Stomach (tissue), 8 donors: ENCODE measurements at regions not wholly inside any gene's neighbourhood (a gene's known extent, or its start where the extent isn't known, plus 50 kb on each side); places are given as distances from the start of the nearest gene placed in this dataset.

Experiments used
- DNase-seq, 2 donors: peaks; one replicate each; pipeline versions ENCODE4 v3.0.0 to v3.0.0-alpha.2; 2013 to 2019
- H3K27ac ChIP-seq, 5 donors: fragments of 200-600 bp in 4 of 5; sonication (generic) in 4 of 5; one replicate each; pipeline ENCODE4 v1.5.1; 2013 to 2019; ENCODE audit warnings: mild to moderate bottlenecking in 1 of 5, moderate library complexity in 1 of 5
- H3K27me3 ChIP-seq, 3 donors: fragments of 200-600 bp; sonication (generic); one replicate each; pipeline ENCODE4 v1.5.1; 2017 to 2019; ENCODE audit warnings: mixed run types in 1 of 3
- H3K36me3 ChIP-seq, 4 donors: fragments of 200-600 bp; sonication (generic); 1 replicate in 3 of 4; 2 replicates in 1 of 4; pipeline ENCODE4 v1.5.1; 2016 to 2019
- H3K4me1 ChIP-seq, 4 donors: fragments of 200-600 bp; sonication (generic); one replicate each; pipeline ENCODE4 v1.5.1; 2016 to 2019
- H3K4me3 ChIP-seq, 4 donors: fragments of 200-600 bp; sonication (generic) in 3 of 4; one replicate each; pipeline ENCODE4 v1.5.1; 2016 to 2019; ENCODE audit warnings: mild to moderate bottlenecking in 1 of 4
- H3K9me3 ChIP-seq, 4 donors: fragments of 200-600 bp; sonication (generic); one replicate each; pipeline ENCODE4 v1.5.1; 2016 to 2019
- EP300 ChIP-seq: sonication (generic); formaldehyde crosslinking; IDR thresholded peaks from one replicate; pipeline ENCODE4 v1.6.1; 2017; ENCODE audit warnings: antibody characterized with exemption
- POLR2A ChIP-seq, 4 donors: fragments of 450-650 bp; IDR thresholded peaks; one replicate each; pipeline ENCODE4 v1.6.1; 2016; ENCODE audit warnings: antibody characterized with exemption in 4 of 4, control low read depth in 2 of 4, mild to moderate bottlenecking in 1 of 4, moderate library complexity in 1 of 4
- POLR2AphosphoS5 ChIP-seq, 3 donors: sonication (generic); formaldehyde crosslinking; IDR thresholded peaks; one replicate each; pipeline ENCODE4 v1.6.1; 2016; ENCODE audit warnings: antibody characterized with exemption in 3 of 3
- WGBS, 5 donors: extraction: QIAGEN DNeasy Blood & Tissue Kit in 3 of 5; methylation state at CpG; one replicate each; pipeline versions ENCODE4 v1.1.5 to v1.1.7; 2013 to 2018; 5-methylcytosine and 5-hydroxymethylcytosine counted together
- intact Hi-C: fragments of 100-400 bp; cut with DNase I; formaldehyde crosslinking; loops from one replicate; pipeline ENCODE4 v1.15.1; 2023; ENCODE audit warnings: low total_unique reads
- TF ChIP-seq, protein P1 (sequence below), 7 experiments: fragments of 450-650 bp in 4 of 7; fragments of 200-600 bp in 3 of 7; sonication (generic) in 3 of 7; IDR thresholded peaks; one replicate each; pipeline ENCODE4 v1.5.1; 2016 to 2019; ENCODE audit warnings: antibody characterized with exemption in 7 of 7, control low read depth in 2 of 7, mild to moderate bottlenecking in 1 of 7
- donor health status: healthy with polysubstance abuse.
- donor health status: Bipolar disorder and iron deficiency.
- donor health status: healthy.

DNA sequence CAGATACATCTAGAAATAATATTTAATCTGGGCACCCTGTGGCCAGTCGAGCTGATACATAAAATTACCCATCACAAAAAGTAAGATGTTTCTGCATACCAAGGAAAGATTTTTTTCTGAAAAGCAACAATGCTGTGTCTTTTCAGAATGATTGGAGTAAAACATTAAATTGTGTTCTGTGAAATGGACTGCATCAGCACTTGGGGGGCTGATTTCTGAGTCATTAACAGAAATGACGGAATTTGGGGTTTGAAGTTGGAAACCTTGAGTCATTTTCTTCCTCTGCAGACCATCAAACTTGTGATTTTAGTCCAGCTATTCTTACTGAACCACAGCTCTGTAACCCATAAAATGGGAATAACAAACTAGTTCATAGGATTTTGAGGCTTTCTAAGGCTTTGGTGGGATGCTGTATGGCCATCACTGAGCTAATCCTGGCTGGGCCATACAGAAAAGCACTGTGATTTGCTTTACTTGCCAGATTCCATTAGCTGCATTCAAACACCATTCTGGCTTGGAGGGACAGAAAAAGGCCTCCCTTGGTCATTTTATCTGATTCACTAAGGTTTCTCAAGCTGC lies 739.4 kb upstream of the IGFBP3 start:
- 80 to 89% (median 84%) methylated on average over 2 of the region's 2 CpGs for WGBS, 5 donors
- Histone ChIP-seq H3K36me3 (no peaks in the 10 kb centered on the region), H3K27ac (no peak overlapping the region), H3K27me3 (no peaks in the 10 kb centered on the region), H3K4me3 (no peak overlapping the region), H3K9me3 (peaks cover 0 to 4% (median 0%) of the 10 kb centered on the region in 4 donors), H3K4me1 (no peaks in the 10 kb centered on the region)
- DNase-seq = no peak
- TF ChIP-seq, protein P1, sequence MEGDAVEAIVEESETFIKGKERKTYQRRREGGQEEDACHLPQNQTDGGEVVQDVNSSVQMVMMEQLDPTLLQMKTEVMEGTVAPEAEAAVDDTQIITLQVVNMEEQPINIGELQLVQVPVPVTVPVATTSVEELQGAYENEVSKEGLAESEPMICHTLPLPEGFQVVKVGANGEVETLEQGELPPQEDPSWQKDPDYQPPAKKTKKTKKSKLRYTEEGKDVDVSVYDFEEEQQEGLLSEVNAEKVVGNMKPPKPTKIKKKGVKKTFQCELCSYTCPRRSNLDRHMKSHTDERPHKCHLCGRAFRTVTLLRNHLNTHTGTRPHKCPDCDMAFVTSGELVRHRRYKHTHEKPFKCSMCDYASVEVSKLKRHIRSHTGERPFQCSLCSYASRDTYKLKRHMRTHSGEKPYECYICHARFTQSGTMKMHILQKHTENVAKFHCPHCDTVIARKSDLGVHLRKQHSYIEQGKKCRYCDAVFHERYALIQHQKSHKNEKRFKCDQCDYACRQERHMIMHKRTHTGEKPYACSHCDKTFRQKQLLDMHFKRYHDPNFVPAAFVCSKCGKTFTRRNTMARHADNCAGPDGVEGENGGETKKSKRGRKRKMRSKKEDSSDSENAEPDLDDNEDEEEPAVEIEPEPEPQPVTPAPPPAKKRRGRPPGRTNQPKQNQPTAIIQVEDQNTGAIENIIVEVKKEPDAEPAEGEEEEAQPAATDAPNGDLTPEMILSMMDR (IDR thresholded peaks at IDR 0.05) = no peak
- TF ChIP-seq POLR2AphosphoS5 (IDR thresholded peaks at IDR 0.05) = no peak
- TF ChIP-seq EP300 = no peak
- no peak for TF ChIP-seq POLR2A (IDR thresholded peaks at IDR 0.05)
- intact Hi-C loops = no loop called here

DNA sequence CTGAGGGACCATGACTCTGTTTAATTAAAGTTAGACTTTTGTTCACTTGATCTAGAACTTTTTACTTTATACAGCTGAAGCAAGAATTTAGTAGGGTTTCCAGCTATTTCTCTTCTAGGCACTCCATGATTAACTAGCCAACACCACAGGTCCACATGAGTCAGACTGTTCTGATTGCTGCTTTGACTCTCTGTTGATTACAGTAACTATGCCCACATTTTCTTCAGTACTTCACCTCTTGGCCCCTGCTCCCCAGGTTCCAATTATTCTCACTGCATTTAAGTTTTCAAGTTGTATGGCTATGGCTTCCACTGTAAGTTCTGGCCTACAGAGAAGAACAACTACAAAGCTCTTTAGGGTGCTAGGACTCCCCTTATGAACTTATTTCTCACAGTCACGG lies 737.2 kb upstream of the IGFBP3 start:
- H3K27ac ChIP-seq = no peak overlapping the region
- no peak for TF ChIP-seq POLR2AphosphoS5 (IDR thresholded peaks at IDR 0.05)
- TF ChIP-seq, protein P1 (IDR thresholded peaks at IDR 0.05) = no peak
- DNase-seq = no peak
- no peaks in the 10 kb centered on the region for H3K4me1 ChIP-seq
- no peak overlapping the region for H3K4me3 ChIP-seq
- 86 to 92% (median 90%) methylated on average over 1 of the region's 1 CpG for WGBS, 5 donors
- no peaks in the 10 kb centered on the region for H3K36me3 ChIP-seq
- intact Hi-C loops = no loop called here
- peaks cover 0 to 4% (median 0%) of the 10 kb centered on the region in 4 donors for H3K9me3 ChIP-seq
- no peaks in the 10 kb centered on the region for H3K27me3 ChIP-seq

- Histone ChIP-seq H3K9me3 (peaks cover 0 to 4% (median 0%) of the 10 kb centered on the region in 4 donors), H3K27ac (no peak overlapping the region), H3K27me3 (no peaks in the 10 kb centered on the region), H3K4me1 (no peaks in the 10 kb centered on the region), H3K36me3 (no peaks in the 10 kb centered on the region), H3K4me3 (no peak overlapping the region)
- WGBS, 5 donors = 63 to 74% (median 64%) methylated on average over 1 of the region's 1 CpG
- no peak for DNase-seq
- intact Hi-C loops = no loop called here
- TF ChIP-seq EP300 (no peak), POLR2AphosphoS5 (IDR thresholded peaks at IDR 0.05) (no peak), POLR2A (IDR thresholded peaks at IDR 0.05) (no peak)
- TF ChIP-seq, protein P1 (IDR thresholded peaks at IDR 0.05) = no peak
Observed at GRCh38 chr7:46654546-46655443, 733.7 kb upstream of the IGFBP3 start.

DNA sequence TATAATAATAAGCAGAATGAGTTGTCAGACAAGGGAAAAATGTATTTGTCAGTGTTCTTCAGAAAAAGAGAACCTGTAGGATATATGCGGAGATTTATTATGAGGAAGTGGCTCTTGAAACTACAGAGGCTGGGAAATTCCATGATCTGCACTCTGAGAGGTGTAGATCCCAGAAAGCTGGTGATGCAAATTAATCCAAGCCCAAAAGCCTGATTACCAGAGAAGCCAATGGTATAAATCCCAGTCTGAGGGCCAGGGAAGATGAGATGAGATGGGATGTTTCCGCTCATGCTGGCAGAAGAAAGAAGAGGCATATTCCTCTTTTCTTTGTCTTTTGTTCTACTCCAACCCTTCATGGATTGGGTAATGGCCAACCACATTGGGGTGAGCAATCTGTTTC lies 732.8 kb upstream of the IGFBP3 start:
- intact Hi-C loops = no loop called here
- Histone ChIP-seq H3K27me3 (no peaks in the 10 kb centered on the region), H3K27ac (no peak overlapping the region), H3K36me3 (no peaks in the 10 kb centered on the region), H3K4me3 (no peak overlapping the region), H3K4me1 (no peaks in the 10 kb centered on the region), H3K9me3 (no peaks in the 10 kb centered on the region)
- TF ChIP-seq, protein P1 (IDR thresholded peaks at IDR 0.05) = no peak
- TF ChIP-seq POLR2A (IDR thresholded peaks at IDR 0.05) (no peak), EP300 (no peak), POLR2AphosphoS5 (IDR thresholded peaks at IDR 0.05) (no peak)
- no peak for DNase-seq
- WGBS, 5 donors = 64 to 95% (median 84%) methylated on average over 2 of the region's 2 CpGs
